DMS53 treated with DMSO at 0.1 percent for 48 hours (cell line): ENCODE measurements at regions not wholly inside any gene's neighbourhood (a gene's known extent, or its start where the extent isn't known, plus 50 kb on each side); places are given as distances from the start of the nearest gene placed in this dataset.

ENCODE experiments used
- DNase-seq: peaks from one replicate; lab custom pipeline; 2025; ENCODE audit not compliant: unreplicated experiment; lab: John Stamatoyannopoulos, UW

DNA sequence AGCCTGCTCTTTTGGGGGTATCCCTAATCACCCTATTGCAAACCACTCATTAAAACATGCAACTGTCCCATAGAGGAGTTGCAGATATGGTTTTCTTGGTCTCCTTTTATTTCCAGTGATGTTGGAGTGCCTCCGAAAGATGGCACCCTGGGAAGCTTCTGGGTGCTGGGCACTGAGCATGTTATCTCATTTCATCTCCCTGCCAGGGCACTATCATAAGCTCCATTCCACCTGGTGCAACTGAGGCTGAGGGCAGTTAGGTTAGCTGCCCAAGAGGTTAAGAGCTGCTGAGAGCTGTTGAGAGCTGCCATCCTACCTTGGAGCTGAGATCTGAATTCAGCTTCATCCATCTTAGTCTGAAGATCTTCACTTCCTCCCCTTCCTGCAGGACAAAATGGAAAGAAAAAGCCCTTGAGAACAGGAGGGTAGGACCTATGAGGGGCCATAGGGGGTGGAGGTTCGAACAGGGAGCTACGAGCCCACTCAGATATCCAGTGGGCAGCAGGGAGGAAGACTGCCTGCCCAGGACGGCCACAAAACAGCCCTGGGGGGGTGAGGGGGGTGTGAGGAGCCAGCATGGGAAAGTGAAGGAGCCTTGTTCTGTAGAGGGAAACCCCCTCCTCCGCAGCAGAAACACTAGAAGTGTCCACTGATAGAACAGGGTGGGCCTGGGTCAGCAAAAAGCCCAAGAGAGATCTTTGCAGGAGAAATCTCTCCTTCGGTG is 202.5 kb downstream of the ZFP36L2 start:
- DNase-seq = no peak

GRCh38 chr2:43022896-43023295 is 203.5 kb downstream of the ZFP36L2 start:
- no peak for DNase-seq

GRCh38 chr2:43021791-43022509 is 204.5 kb downstream of the ZFP36L2 start:
- DNase-seq = no peak

DNA sequence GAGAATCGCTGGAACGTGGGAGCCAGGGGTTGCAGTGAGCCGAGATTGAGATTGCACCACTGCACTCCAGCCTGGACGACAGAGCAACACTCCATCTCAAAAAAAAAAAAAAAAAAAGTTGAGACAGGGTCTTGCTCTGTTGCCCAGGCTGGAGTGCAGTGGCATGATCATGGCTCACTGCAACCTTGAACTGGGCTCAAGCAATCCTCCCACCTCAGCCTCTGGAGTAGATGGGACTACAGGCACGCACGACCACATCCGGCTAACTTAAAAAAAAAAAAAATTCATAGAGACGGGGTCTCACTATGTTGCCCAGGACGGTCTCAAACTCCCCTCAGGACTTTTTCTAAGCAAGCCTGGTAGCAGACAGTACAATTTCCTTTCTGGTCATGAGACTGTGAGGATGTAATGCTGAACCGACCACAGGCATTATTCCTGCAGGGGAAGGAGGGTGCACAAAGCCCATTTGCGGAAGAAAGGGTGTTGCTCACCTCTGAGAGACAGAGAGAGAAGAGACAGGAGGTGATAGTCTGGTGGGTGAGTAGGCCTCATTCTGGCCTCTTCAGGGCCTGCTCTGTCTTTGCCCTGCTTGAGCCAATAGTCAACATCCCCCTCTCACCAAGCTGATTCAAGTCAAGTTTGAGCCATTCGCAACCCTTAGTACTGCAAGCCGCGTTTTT is 205.3 kb downstream of the ZFP36L2 start:
- DNase-seq = no peak

DNA sequence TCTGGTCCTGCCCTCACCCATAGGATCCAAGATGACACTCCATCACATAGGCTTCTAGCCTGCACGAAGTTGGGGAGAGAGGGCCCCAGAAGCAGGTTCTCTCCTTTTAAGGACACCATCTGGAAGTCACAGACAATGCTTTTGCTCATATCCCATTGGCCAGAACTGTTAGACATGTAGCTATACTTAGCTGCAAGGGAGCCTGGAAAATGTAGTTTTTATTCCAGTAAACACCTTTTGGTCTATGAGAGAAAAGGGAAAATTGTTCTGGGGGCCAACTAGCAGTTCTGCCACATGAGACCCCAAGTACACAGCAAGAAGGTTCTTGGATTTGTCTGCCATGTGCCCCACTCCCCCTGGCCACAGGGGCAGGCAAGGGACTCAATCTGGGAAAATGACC is 206.1 kb downstream of the ZFP36L2 start:
- no peak for DNase-seq

- no peak for DNase-seq
Observed at GRCh38 chr2:43019536-43020183, 206.7 kb downstream of the ZFP36L2 start.

GRCh38 chr2:43019025-43019367 is 207.4 kb downstream of the ZFP36L2 start:
- no peak for DNase-seq

- DNase-seq = no peak
Observed at GRCh38 chr2:43018179-43019024, 208.0 kb downstream of the ZFP36L2 start.

GRCh38 chr2:43013821-43014345 is 212.5 kb downstream of the ZFP36L2 start:
- no peak for DNase-seq

DNA sequence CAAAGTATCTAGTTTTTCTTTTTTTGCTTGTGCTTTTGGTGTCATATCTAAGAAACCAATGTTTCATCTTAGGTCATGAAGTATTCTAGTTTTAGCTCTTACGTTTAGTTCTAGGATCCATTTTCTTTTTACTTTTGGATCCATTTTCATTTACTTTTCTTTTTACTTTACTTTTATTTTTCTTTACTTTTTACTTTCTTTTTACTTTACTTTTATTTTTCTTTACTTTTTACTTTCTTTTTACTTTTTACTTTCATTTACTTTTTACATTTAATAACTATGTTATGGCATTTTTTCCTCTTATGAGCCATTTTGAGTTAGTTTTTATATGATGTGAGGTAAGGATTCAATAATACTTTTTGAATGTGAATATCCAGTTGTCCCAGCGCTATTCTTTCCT is 213.4 kb downstream of the ZFP36L2 start:
- no peak for DNase-seq

DNA sequence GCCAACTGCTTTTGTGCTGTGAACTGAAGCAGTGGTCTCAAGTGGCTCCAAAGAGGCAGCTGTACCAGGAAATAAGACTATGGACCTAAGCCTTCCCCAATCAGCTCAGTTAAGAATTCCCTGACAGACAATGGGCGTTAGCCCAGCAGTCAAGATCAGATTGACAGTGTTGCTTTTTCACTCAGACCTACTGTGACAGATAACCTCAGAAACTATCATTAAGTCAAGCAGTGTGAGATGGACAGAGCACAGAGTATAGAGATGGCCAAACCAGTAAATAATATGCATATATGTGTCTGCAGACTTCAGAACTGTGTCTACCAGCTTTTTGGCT is 215.3 kb downstream of the ZFP36L2 start:
- no peak for DNase-seq

DNA sequence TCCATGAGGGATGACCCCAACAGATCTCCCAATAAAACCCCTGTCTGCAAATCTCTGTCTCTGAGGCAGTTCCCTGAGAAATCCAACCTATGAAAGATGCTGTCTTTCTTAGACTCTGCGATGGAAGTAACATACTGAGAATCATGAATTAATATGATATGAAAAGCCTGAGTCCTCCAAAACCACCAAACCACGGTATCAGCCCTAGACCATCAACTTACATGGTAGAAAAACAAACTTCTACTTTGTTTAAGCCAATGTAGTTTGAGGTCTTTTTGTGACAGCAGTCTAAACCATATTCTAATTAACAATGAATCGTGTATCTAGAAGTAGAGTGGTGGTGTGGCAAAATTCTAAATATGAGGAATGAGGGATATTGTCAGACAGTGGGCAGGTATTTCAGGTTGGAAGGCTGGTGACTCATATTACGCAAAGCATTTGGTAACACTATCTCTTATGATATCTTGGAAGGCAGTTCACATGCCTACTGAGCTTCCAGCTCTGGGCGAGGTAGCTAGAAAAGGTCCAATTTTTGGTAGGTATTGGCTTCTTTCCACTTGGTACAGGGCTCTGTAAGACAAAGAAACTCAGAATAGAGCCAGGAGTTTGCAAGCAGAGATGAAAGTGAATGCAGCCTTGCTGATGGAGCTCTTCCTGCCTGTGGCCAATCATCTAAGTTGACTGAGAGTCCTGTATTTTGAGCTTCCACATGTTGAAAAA is 215.8 kb downstream of the ZFP36L2 start:
- peak; percentile 24 for DNase-seq

DNA sequence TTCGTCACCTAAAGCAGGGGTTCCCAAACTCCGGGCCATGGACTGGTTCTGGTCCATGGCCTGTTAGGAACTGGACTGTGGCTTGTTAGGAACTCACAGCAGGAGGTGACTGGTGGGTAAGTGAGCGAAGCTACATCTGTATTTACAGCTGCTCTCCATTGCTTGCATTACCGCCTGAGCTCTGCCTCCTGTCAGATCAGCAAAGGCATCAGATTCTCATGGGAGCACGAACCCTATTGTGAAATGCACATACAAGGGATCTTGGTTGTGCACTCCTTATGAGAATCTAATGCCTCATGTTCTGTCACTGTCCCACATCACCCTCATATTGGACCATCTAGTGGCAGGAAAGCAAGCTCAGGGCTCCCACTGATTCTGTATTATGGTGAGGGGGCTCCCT is 217.0 kb downstream of the ZFP36L2 start:
- DNase-seq = no peak

DNA sequence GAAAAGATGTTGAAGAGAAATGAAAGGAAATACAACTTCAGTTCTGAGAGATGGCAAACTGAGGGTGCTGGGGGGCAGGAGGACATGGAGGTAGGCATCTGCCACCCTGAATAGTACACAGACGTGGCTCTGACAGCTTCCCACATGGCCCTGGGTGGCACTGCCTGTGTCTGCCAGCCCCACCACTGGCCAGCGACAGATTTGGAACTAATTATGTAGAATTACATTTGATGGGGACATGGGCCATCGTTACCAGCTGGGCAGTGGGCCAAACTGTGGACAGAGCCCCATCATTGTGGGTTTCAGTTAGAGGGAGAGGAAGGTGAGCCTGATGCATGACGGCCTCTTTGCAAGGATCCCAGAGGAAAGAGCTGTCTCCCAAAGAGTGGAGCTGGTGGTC is 216.0 kb upstream of the HAAO start:
- no peak for DNase-seq

GRCh38 chr2:43007901-43008300 is 215.5 kb upstream of the HAAO start:
- no peak for DNase-seq

DNA sequence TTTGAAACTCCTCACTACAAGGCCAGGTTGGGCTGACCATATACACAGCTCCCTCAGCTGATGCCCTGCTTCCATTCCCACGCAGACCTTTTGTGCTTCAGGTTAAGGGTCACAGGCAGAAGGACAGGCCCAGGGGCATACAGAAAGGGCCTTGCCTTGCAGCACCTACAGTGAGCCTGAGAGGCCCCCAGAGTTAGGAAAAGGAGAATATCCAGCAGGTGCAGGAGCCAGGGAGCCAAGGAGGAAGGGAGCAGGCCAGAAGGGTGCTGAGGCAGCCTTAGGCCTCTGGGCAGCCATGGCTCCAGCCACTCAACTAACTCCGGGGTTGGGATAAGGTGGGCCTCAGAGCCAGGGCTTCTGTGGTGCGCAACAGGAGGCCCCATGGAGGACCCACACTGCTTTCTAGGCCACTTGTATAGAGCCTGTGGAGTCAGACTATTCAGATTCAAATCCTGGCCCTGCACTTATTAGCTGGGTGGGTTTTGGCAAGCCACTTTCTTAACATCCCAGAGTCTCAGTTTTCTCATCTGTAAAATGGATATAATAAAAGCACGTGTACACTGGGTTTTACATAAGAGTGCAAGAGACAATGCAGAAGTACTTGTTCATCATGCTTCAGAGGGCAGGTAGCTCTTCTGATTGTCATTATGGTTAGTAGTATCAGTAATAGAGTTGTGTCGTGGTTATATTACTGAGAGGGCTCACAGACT is 214.6 kb upstream of the HAAO start:
- no peak for DNase-seq

DNA sequence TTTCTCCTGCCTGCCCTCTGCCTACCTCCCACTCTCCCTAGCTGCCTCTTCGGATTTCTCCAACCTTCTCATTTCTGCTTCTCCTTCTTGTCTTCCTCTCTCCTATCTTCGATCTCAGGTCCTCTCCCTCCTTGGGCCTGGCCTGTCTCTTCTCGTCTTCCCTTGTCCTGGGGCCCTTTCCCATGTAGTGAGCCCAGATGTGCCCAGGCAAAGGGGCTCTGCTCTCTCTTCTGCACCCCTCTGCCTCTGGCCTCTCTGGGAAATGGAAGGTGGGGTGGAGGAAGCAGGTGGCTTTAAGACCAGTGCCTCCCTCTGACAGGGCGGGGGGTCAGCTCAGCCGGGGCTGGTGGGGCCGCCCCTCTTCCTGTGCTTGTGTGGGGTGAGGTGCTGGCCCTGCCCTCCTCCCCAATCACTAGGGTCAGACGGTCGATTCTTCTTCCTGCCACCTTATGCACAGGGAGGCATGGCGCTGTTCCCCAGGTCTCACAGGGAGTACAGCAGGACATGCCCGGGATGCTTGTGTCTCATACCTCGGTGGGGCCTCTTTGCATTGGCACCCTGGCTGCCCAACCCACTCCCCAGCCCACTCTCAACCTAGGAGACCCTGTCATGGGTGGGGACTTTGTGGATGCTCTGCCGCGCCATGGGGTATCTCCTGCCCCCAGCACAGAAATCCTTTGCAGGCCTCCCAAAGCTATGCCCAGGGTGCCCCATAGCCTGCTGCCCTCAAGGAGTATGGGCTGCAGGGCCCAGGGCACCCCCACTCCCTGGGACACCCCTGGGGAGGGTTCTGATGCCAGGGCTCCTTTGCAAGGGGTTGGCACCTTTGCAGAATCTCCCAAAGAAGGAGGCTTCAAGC is 213.8 kb upstream of the HAAO start:
- DNase-seq = no peak

GRCh38 chr2:43005245-43005974 is 213.0 kb upstream of the HAAO start:
- DNase-seq = no peak
